IMR-90 (cell line): ENCODE measurements at regions not wholly inside any gene's neighbourhood (a gene's known extent, or its start where the extent isn't known, plus 50 kb on each side); places are given as distances from the start of the nearest gene placed in this dataset.

Experiments used
- CHD1 ChIP-seq: IDR thresholded peaks from 2 replicates; pipeline ENCODE4 v1.6.1; 2012; ENCODE audit warnings: low read depth, low read length, improper control_type of control experiment
- MXI1 ChIP-seq: IDR thresholded peaks from 2 replicates; pipeline ENCODE4 v1.6.1; 2012; ENCODE audit warnings: low read depth, mild to moderate bottlenecking, low read length, moderate library complexity, borderline replicate concordance
- POLR2A ChIP-seq: IDR thresholded peaks from 2 replicates; pipeline ENCODE4 v1.6.1; 2012; ENCODE audit warnings: mild to moderate bottlenecking, low read depth, low read length
- RAD21 ChIP-seq: IDR thresholded peaks from 2 replicates; pipeline ENCODE4 v1.6.1; 2012; ENCODE audit warnings: low read length, improper control_type of control experiment
- RCOR1 ChIP-seq: IDR thresholded peaks from 2 replicates; pipeline ENCODE4 v1.6.1; 2012; ENCODE audit warnings: mild to moderate bottlenecking, low read length, improper control_type of control experiment; ENCODE audit not compliant: insufficient replicate concordance
- RFX5 ChIP-seq: IDR thresholded peaks from 2 replicates; pipeline ENCODE4 v1.8.0; 2012; ENCODE audit warnings: low read depth, mild to moderate bottlenecking, low read length, moderate library complexity
- TF ChIP-seq, protein P1 (sequence below): conservative IDR thresholded peaks from 2 replicates; pipeline ENCODE4 v1.5.1; 2012; ENCODE audit warnings: mild to moderate bottlenecking, low read depth, low read length, improper control_type of control experiment

- TF ChIP-seq, protein P1, sequence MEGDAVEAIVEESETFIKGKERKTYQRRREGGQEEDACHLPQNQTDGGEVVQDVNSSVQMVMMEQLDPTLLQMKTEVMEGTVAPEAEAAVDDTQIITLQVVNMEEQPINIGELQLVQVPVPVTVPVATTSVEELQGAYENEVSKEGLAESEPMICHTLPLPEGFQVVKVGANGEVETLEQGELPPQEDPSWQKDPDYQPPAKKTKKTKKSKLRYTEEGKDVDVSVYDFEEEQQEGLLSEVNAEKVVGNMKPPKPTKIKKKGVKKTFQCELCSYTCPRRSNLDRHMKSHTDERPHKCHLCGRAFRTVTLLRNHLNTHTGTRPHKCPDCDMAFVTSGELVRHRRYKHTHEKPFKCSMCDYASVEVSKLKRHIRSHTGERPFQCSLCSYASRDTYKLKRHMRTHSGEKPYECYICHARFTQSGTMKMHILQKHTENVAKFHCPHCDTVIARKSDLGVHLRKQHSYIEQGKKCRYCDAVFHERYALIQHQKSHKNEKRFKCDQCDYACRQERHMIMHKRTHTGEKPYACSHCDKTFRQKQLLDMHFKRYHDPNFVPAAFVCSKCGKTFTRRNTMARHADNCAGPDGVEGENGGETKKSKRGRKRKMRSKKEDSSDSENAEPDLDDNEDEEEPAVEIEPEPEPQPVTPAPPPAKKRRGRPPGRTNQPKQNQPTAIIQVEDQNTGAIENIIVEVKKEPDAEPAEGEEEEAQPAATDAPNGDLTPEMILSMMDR: no peak
- TF ChIP-seq RFX5 (no peak), CHD1 (no peak), POLR2A (no peak), RCOR1 (no peak), RAD21 (no peak), MXI1 (no peak)
These were observed 157.2 kb upstream of the NFIA start for GRCh38 chr1:60924964-60925798.
